Testis (tissue), 2 donors: ENCODE measurements at regions not wholly inside any gene's neighbourhood (a gene's known extent, or its start where the extent isn't known, plus 50 kb on each side); places are given as distances from the start of the nearest gene placed in this dataset.

Experiments
- POLR2A ChIP-seq: fragments of 450-650 bp; IDR thresholded peaks from one replicate; pipeline ENCODE4 v1.6.1; 2017; ENCODE audit warnings: antibody characterized with exemption, mild to moderate bottlenecking, moderate library complexity
- TF ChIP-seq, protein P1 (sequence below), 3 experiments: fragments of 450-650 bp in 2 of 3; fragments of 200-600 bp in 1 of 3; sonication (generic) in 1 of 3; IDR thresholded peaks; one replicate each; pipeline ENCODE4 v1.5.1; 2016 to 2019; ENCODE audit warnings: antibody characterized with exemption in 3 of 3, mild to moderate bottlenecking in 2 of 3, moderate library complexity in 1 of 3

GRCh38 chr9:107539427-107540163 lies 50.0 kb upstream of the KLF4 start:
- TF ChIP-seq, protein P1, sequence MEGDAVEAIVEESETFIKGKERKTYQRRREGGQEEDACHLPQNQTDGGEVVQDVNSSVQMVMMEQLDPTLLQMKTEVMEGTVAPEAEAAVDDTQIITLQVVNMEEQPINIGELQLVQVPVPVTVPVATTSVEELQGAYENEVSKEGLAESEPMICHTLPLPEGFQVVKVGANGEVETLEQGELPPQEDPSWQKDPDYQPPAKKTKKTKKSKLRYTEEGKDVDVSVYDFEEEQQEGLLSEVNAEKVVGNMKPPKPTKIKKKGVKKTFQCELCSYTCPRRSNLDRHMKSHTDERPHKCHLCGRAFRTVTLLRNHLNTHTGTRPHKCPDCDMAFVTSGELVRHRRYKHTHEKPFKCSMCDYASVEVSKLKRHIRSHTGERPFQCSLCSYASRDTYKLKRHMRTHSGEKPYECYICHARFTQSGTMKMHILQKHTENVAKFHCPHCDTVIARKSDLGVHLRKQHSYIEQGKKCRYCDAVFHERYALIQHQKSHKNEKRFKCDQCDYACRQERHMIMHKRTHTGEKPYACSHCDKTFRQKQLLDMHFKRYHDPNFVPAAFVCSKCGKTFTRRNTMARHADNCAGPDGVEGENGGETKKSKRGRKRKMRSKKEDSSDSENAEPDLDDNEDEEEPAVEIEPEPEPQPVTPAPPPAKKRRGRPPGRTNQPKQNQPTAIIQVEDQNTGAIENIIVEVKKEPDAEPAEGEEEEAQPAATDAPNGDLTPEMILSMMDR (IDR thresholded peaks at IDR 0.05): no peak
- TF ChIP-seq POLR2A: no peak
